SK-N-SH (cell line): ENCODE measurements at regions not wholly inside any gene's neighbourhood (a gene's known extent, or its start where the extent isn't known, plus 50 kb on each side); places are given as distances from the start of the nearest gene placed in this dataset.
"Not testable (repeated sequence)": the region's sequence is repeated elsewhere in the genome, so short reads cannot be mapped to it uniquely, and the experiment has no call there.

ENCODE experiments used
- CTCF ChIA-PET: fragments of 300-600, 350-600 bp; formaldehyde crosslinking; extraction: SDS; loops from one replicate; lab custom pipeline; 2021; lab: Yijun Ruan, JAX
- POLR2A ChIA-PET: fragments of 350-600 bp; sonication (Branson Sonifier 250); formaldehyde crosslinking; extraction: SDS; loops from one replicate; lab custom pipeline; 2020; ENCODE audit warnings: antibody characterized with exemption, inconsistent platforms; lab: Yijun Ruan, JAX
- DNase-seq: peaks from one replicate; pipeline ENCODE4 v3.0.0; 2012
- H2AFZ ChIP-seq: fragments of 200-600 bp; sonication (generic); 2 replicates; pipeline ENCODE4 v1.8.1; 2016; ENCODE audit warnings: antibody characterized with exemption, mild to moderate bottlenecking, low read depth
- H3F3A ChIP-seq: fragments of 200-600 bp; sonication (generic); replicated peaks from 2 replicates; pipeline ENCODE3; 2016; ENCODE audit warnings: antibody characterized with exemption, mild to moderate bottlenecking; ENCODE audit not compliant: insufficient read depth
- H3K27ac ChIP-seq, 2 experiments: fragments of 200-500 bp in 1 of 2; fragments of 200-600 bp in 1 of 2; sonication (Bioruptor generic) in 1 of 2; sonication (generic), shearing (Covaris generic) in 1 of 2; 2 replicates each; pipeline versions ENCODE4 v1.5.1 to v1.6.1; 2014 to 2016; ENCODE audit warnings: low read depth in 2 of 2, inconsistent platforms in 1 of 2, low read length in 1 of 2, mild to moderate bottlenecking in 1 of 2, mixed read lengths in 1 of 2
- H3K27me3 ChIP-seq: fragments of 200-600 bp; sonication (generic), shearing (Covaris generic); 2 replicates; pipeline ENCODE4 v1.6.1; 2016; ENCODE audit warnings: mixed run types; ENCODE audit not compliant: insufficient read depth
- H3K36me3 ChIP-seq, 2 experiments: fragments of 200-500 bp in 1 of 2; fragments of 200-600 bp in 1 of 2; sonication (Bioruptor generic) in 1 of 2; sonication (generic) in 1 of 2; replicated peaks in 1 of 2; 2 replicates each; pipeline versions ENCODE3 to v1.5.1; 2014 to 2016; ENCODE audit warnings: low read length in 1 of 2, mild to moderate bottlenecking in 1 of 2; ENCODE audit not compliant: insufficient read depth in 2 of 2, control insufficient read depth in 1 of 2
- H3K4me1 ChIP-seq, 2 experiments: fragments of 200-500 bp in 1 of 2; fragments of 200-600 bp in 1 of 2; sonication (Bioruptor generic) in 1 of 2; sonication (generic), shearing (Covaris generic) in 1 of 2; 2 replicates each; pipeline versions ENCODE4 v1.5.1 to v1.6.1; 2014 to 2016; ENCODE audit warnings: low read depth in 1 of 2, low read length in 1 of 2, mixed run types in 1 of 2; ENCODE audit not compliant: insufficient read depth in 2 of 2, control insufficient read depth in 1 of 2
- H3K4me2 ChIP-seq: fragments of 200-600 bp; sonication (generic), shearing (Covaris generic); 2 replicates; pipeline ENCODE4 v1.6.1; 2017; ENCODE audit warnings: mixed run types
- H3K4me3 ChIP-seq, 2 experiments: fragments of 200-500 bp in 1 of 2; fragments of 200-600 bp in 1 of 2; sonication (Bioruptor generic) in 1 of 2; sonication (generic), shearing (Covaris generic) in 1 of 2; 2 replicates each; pipeline versions ENCODE4 v1.5.1 to v1.8.1; 2014 to 2016; ENCODE audit warnings: low read depth in 2 of 2, inconsistent platforms in 1 of 2, low read length in 1 of 2, mild to moderate bottlenecking in 1 of 2, mixed read lengths in 1 of 2, moderate library complexity in 1 of 2
- H3K79me2 ChIP-seq: fragments of 200-600 bp; sonication (generic); 2 replicates; pipeline ENCODE4 v1.8.1; 2017; ENCODE audit warnings: mild to moderate bottlenecking; ENCODE audit not compliant: insufficient read depth
- H3K9ac ChIP-seq: fragments of 200-600 bp; sonication (generic); 2 replicates; pipeline ENCODE4 v1.6.1; 2017; ENCODE audit warnings: mixed run types
- H3K9me2 ChIP-seq: fragments of 200-600 bp; sonication (generic); 2 replicates; pipeline ENCODE4 v1.6.1; 2017; ENCODE audit warnings: mixed run types
- H3K9me3 ChIP-seq: fragments of 200-600 bp; sonication (generic); 2 replicates; pipeline ENCODE4 v1.6.1; 2017; ENCODE audit warnings: mixed run types, mild to moderate bottlenecking, moderate library complexity
- H4K20me1 ChIP-seq: fragments of 200-600 bp; sonication (generic); 2 replicates; pipeline ENCODE4 v1.6.1; 2017; ENCODE audit warnings: mild to moderate bottlenecking, mixed run types; ENCODE audit not compliant: insufficient read depth
- CTCF ChIP-seq: fragments of 200-600 bp; sonication (generic); IDR thresholded peaks from 2 replicates; pipeline ENCODE4 v1.6.1; 2017; ENCODE audit warnings: antibody characterized with exemption, mild to moderate bottlenecking, moderate library complexity
- ELF1 ChIP-seq: IDR thresholded peaks from 2 replicates; pipeline ENCODE4 v1.4.0; 2012
- EP300 ChIP-seq, 2 experiments: IDR thresholded peaks; 2 replicates each; pipeline versions ENCODE4 v1.4.0 to v1.6.1; 2012; ENCODE audit warnings: borderline replicate concordance in 1 of 2, low read depth in 1 of 2, low read length in 1 of 2
- EZH2phosphoT487 ChIP-seq: fragments of 200-600 bp; sonication (generic); IDR thresholded peaks from 2 replicates; pipeline ENCODE4 v1.6.1; 2017; ENCODE audit warnings: low read depth, mixed run types, mild to moderate bottlenecking, antibody characterized with exemption, moderate library complexity, borderline replicate concordance
- FOXM1 ChIP-seq: IDR thresholded peaks from 2 replicates; pipeline ENCODE4 v1.4.0; 2012; ENCODE audit warnings: low read depth, mild to moderate bottlenecking
- GATA2 ChIP-seq: sonication (generic); formaldehyde crosslinking; IDR thresholded peaks from 2 replicates; pipeline ENCODE4 v1.5.0; 2020; ENCODE audit warnings: mild to moderate bottlenecking, missing genetic modification reagents
- MAX ChIP-seq: IDR thresholded peaks from 2 replicates; pipeline ENCODE4 v1.4.0; 2012; ENCODE audit warnings: low read depth
- MEF2A ChIP-seq: IDR thresholded peaks from 2 replicates; pipeline ENCODE4 v1.4.0; 2012; ENCODE audit warnings: low read depth, borderline replicate concordance
- MXI1 ChIP-seq: IDR thresholded peaks from 2 replicates; pipeline ENCODE4 v1.6.1; 2012; ENCODE audit warnings: mild to moderate bottlenecking, low read depth, low read length, improper control_type of control experiment
- RAD21 ChIP-seq: IDR thresholded peaks from 2 replicates; pipeline ENCODE4 v1.6.1; 2012; ENCODE audit warnings: mild to moderate bottlenecking, low read length
- RCOR1 ChIP-seq: fragments of 150-350 bp; IDR thresholded peaks from 2 replicates; pipeline ENCODE4 v1.6.1; 2017; ENCODE audit warnings: antibody characterized with exemption, low read length
- RFX5 ChIP-seq: IDR thresholded peaks from 2 replicates; pipeline ENCODE4 v1.6.1; 2012; ENCODE audit warnings: mild to moderate bottlenecking, improper control_type of control experiment, low read length
- TAF1 ChIP-seq: IDR thresholded peaks from 2 replicates; pipeline ENCODE4 v1.6.1; 2012; ENCODE audit warnings: low read depth, mild to moderate bottlenecking, low read length, moderate library complexity, borderline replicate concordance
- TCF12 ChIP-seq: IDR thresholded peaks from 2 replicates; pipeline ENCODE4 v1.4.0; 2012
- WGBS: methylation state at CpG from one replicate; pipeline ENCODE4 v1.1.6; 2017; ENCODE audit warnings: low lambda C conversion rate; 5-methylcytosine and 5-hydroxymethylcytosine counted together
- TF ChIP-seq, protein P1 (sequence below): IDR thresholded peaks from 2 replicates; pipeline ENCODE4 v1.4.0; 2012; ENCODE audit warnings: low read depth, borderline replicate concordance

GRCh38 chr5:34467436-34467835 lies 188.7 kb upstream of the RAI14 start:
- H3F3A ChIP-seq = no peaks in the 10 kb centered on the region
- 56% methylated on average over 8 of the region's 8 CpGs for WGBS
- no peaks in the 10 kb centered on the region for H3K4me1 ChIP-seq
- H4K20me1 ChIP-seq = no peaks in the 10 kb centered on the region
- ChIA-PET POLR2A (no interaction called here), CTCF (no interaction called here)
- no peak for DNase-seq
- H3K4me3 ChIP-seq = no peak overlapping the region
- no peaks in the 10 kb centered on the region for H3K9me2 ChIP-seq
- no peaks in the 10 kb centered on the region for H3K36me3 ChIP-seq
- TF ChIP-seq ELF1 = no peak
- TF ChIP-seq MXI1 = no peak
- TF ChIP-seq FOXM1 = no peak
- TF ChIP-seq RAD21 = no peak
- TF ChIP-seq MAX = no peak
- no peak for TF ChIP-seq EZH2phosphoT487
- TF ChIP-seq, protein P1, sequence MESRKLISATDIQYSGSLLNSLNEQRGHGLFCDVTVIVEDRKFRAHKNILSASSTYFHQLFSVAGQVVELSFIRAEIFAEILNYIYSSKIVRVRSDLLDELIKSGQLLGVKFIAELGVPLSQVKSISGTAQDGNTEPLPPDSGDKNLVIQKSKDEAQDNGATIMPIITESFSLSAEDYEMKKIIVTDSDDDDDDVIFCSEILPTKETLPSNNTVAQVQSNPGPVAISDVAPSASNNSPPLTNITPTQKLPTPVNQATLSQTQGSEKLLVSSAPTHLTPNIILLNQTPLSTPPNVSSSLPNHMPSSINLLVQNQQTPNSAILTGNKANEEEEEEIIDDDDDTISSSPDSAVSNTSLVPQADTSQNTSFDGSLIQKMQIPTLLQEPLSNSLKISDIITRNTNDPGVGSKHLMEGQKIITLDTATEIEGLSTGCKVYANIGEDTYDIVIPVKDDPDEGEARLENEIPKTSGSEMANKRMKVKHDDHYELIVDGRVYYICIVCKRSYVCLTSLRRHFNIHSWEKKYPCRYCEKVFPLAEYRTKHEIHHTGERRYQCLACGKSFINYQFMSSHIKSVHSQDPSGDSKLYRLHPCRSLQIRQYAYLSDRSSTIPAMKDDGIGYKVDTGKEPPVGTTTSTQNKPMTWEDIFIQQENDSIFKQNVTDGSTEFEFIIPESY = no peak
- TF ChIP-seq RFX5 = no peak
- no peak for TF ChIP-seq EP300 (IDR thresholded peaks at IDR 0.05; ENCODE audit: borderline replicate concordance in 1 of 2, low read depth in 1 of 2, low read length in 1 of 2)
- no peak for TF ChIP-seq CTCF
- TF ChIP-seq TCF12 = no peak
- no peak for TF ChIP-seq RCOR1
- no peak for TF ChIP-seq MEF2A
- TF ChIP-seq TAF1 = no peak
- no peak for TF ChIP-seq GATA2 (CRISPR knock-in tag)
- H3K9me3 ChIP-seq = no peaks in the 10 kb centered on the region
- H3K4me2 ChIP-seq = no peak overlapping the region
- H3K27ac ChIP-seq = no peak overlapping the region
- no peaks in the 10 kb centered on the region for H3K79me2 ChIP-seq
- no peak overlapping the region for H3K9ac ChIP-seq
- no peaks in the 10 kb centered on the region for H3K27me3 ChIP-seq
- no peak overlapping the region for H2AFZ ChIP-seq

GRCh38 chr5:34467984-34468383 lies 188.1 kb upstream of the RAI14 start:
- POLR2A ChIA-PET, H3K36me3 ChIP-seq, H3K27ac ChIP-seq, H3F3A ChIP-seq, H3K9me3 ChIP-seq, H3K9me2 ChIP-seq, H2AFZ ChIP-seq, DNase-seq, H3K9ac ChIP-seq, CTCF ChIA-PET, H3K4me2 ChIP-seq, H3K27me3 ChIP-seq, H3K4me1 ChIP-seq, H3K4me3 ChIP-seq, H4K20me1 ChIP-seq, H3K79me2 ChIP-seq: not testable (repeated sequence)
- WGBS = 50% methylated on average over 3 of the region's 3 CpGs
